ENCODE measurements at regions not wholly inside any gene's neighbourhood (a gene's known extent, or its start where the extent isn't known, plus 50 kb on each side); places are given as distances from the start of the nearest gene placed in this dataset.

- no peak for TF ChIP-seq PHF8 (IDR thresholded peaks at IDR 0.05; ENCODE audit: borderline replicate concordance, low read length)
- TF ChIP-seq EZH2 (IDR thresholded peaks at IDR 0.05; ENCODE audit: borderline replicate concordance, low read depth, low read length), result no peak
- no peak for TF ChIP-seq ZFX (CRISPR knock-in tag; IDR thresholded peaks at IDR 0.05)
- TF ChIP-seq POLR2A (conservative IDR thresholded peaks at IDR 0.05), result no peak
- no peak for TF ChIP-seq NCOR1 (IDR thresholded peaks at IDR 0.05)
- TF ChIP-seq SPI1 (IDR thresholded peaks at IDR 0.05; ENCODE audit: borderline replicate concordance, low read depth, low read length), result no peak
- TF ChIP-seq ZZZ3 (IDR thresholded peaks at IDR 0.05), result no peak
- no peak for TF ChIP-seq NR3C1 (CRISPR knock-in tag; IDR thresholded peaks at IDR 0.05)
- TF ChIP-seq YY1 (IDR thresholded peaks at IDR 0.05; ENCODE audit: borderline replicate concordance in 1 of 3, control insufficient read depth in 1 of 3, extremely low read depth in 1 of 3, insufficient read depth in 3 of 3, insufficient read length in 1 of 3, insufficient replicate concordance in 2 of 3, low read depth in 1 of 3, low read length in 2 of 3), result no peak
- no peak for TF ChIP-seq TBL1XR1 (IDR thresholded peaks at IDR 0.05; ENCODE audit: low read length in 2 of 2)
- TF ChIP-seq CREB1 (IDR thresholded peaks at IDR 0.05), result no peak
- no peak for TF ChIP-seq CREB1 (CRISPR knock-in tag; IDR thresholded peaks at IDR 0.05)
Measured at GRCh38 chr13:77384999-77385398, 58.1 kb upstream of the MYCBP2 start.

All from K562 (cell line).